RKO (cell line): ENCODE measurements at regions not wholly inside any gene's neighbourhood (a gene's known extent, or its start where the extent isn't known, plus 50 kb on each side); places are given as distances from the start of the nearest gene placed in this dataset.
"Not testable (repeated sequence)": the region's sequence is repeated elsewhere in the genome, so short reads cannot be mapped to it uniquely, and the experiment has no call there.

ENCODE experiments used
- DNase-seq: peaks from one replicate; pipeline ENCODE4 v3.0.0-alpha.2; 2016; ENCODE audit warnings: low spot score

DNA sequence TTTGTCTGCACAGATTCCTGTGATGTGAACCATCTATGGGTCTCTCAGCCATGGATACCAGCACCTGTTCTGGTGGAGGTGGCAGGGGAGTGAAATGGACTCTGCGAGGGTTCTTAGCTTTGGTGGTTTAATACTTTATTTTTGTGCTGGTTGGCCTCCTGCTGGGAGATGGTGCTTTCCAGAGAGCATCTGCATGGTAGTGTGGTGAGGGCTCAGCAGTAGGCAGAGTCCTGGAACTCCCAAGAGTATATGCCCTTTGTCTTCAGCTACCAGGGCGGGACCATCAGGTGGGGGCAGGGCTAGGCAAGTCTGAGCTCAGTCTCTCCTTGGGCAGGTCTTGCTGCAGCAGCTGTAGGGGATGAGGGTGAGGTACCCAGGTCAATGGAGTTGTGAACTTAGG is 97.5 kb upstream of the TRIM2 start:
- DNase-seq: not testable (repeated sequence)

DNA sequence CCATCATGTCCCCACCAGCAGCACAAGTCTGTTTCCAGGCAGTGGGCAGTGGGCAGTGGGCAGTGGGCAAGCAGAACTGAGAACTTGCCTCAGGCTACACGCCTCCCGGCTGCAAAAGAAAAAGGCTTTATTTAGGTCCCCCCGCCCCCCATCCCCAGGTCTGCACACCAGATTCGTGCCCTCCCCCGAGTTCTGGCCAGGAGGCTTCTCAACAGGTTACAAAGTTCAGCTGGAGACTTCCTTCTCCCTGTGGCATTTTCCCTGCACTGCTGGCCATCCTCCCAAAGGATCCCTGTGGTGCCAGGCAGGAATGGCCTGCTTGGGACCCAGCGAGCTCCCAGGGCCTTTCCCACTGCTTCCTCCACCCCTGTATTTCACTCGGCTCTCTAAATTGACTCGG is 97.0 kb upstream of the TRIM2 start:
- no peak for DNase-seq

DNA sequence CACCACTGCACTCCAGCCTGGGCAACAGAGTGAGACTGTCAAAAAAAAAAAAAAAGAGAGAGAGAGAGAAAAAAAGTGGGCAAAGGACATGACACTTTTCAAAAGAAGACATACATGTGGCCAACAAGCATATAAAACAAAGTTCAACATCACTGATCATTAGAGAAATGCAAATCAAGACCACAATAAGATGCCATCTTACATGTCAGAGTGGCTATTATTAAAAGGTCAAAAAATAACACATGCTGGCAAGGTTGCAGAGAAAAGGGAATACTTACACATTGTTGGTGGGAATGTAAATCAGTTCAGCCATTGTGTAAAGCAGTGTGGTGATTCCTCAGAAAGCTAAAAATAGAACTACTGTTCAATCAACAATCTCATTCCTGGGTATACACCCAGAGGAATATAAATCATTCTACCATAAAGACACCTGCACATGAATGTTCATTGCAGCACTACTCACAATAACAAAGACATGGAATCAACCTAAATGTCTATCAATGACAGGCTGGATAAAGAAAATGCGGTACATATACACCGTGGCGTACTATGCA is 94.9 kb upstream of the TRIM2 start:
- no peak for DNase-seq

DNA sequence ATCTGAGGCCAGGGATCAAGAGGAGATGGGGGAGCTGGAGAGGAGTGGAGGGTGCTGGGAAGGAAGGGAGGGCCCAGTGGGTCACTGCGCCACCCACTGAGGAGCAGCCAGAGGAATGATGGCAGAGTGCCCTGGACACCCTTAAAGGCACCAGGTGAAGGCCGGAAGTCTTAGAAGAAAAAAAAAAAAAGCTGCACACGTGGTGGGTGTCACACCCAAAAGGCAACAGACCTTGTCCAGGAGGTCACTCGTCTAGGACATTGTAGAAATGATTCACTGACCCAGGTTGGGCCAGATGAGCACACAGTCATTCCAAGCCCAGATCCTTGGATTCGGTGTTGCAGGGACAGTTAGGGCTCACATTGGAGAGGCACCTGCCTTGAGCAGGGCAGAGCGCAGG is 93.5 kb upstream of the TRIM2 start:
- DNase-seq: no peak

DNA sequence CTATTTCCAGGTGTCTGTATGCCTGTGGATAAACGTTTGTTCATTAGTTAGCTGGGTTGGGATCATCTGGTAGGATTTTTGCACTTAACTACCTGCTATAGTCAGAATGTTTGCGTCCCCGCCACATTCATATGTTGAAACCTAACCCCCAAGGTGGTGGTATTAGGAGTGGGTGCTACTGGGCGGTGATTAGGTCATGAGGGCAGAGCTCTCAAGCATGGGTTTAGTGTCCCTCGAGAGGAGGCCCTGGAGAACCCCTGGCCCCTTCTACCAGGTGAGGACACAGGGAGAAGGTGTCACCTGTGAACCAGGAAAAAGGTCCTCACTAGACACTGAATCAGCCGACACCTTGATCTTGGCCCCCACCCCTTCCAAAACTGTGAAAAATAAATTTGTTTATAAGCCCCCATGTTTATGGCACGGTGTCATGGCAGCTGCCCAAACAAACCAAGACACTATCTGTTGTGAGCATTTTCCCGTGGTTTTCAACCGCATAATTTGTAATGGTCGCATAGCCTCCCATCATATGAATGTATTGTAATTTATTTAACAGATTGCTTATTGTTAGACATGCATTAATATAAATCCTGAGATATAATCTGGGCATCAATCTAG is 92.7 kb upstream of the TRIM2 start:
- no peak for DNase-seq

DNA sequence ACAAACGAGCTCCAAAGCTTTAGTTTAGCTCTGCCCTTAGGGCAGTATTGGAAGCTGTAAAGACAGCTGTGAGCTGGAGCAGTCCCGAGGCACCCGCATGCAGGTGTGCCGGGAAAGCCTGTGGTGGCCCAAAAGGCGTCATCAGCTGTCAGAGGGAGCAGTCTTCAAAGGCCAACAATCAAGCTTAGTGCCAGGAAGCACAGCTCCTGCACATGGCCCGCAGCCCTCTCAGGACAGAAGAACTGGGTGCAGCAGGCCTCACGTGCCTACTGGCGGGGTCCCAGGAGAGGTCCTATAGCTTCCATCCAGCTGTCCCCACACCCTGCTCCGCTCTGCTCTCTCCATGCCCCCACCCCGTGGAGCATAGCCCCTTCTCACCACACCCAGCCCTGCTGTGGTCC is 92.2 kb upstream of the TRIM2 start:
- no peak for DNase-seq

DNA sequence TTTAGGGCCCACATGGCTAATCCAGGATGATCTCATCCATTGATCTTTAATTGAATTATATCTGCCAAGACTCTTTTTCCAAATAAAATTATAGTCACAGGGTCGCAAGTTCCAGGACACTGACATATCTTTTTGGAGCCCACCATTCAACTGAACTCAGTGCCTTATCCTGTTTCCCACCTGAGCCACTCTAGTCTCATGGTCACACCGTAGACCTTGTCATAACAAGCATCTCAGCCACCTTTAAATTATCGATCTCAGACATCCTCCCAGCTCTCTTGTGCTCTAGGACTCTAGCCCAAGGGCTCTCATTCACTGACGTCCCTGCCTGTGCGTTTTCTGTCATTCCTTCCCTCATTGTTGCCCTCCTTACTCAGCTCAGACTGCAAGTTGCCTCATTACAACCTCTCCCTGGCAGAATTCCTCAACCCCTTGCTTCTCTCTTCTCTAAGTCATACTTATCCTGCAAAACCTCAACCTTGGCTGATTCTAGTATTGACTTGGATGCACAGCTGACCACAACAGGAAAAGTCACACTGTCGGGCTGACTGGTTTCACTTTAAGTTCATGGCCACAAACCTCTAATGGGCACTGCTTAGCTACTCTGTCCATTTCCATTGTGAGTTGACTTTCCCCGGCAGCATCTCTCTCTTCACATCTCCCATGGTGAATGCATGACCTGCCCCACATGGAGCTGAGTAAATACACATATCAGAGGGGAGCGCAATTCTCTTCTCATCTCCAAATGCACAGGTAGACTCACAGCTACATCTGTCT is 91.0 kb upstream of the TRIM2 start:
- DNase-seq: no peak

- DNase-seq: no peak
Measured at GRCh38 chr4:153113838-153114105, 90.5 kb upstream of the TRIM2 start.

DNA sequence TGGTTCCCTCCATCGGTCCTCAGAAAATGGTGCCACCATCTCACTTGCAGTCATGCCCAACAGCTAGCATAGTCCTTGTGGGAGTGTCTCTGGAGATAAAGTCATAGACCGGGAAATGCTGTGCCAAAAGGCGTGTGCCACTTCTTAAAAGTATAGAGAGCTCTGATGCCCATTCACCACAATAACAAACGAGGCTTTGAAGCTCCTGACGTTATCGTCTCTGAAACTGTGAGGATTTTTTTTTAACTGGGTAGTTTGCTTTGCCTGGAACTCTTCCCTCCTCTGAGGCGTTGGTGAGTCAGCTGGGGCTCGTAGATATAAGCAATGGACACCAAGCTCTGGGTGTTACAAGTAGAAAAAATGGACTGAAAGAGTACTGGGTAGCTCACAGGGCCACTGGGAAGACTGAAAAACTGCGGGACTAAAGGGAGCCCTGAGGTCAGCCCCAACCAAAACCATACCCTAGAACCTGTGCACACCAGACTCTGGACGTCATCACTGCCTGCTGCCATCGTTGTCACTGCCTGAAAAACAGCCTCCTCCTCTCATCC is 89.4 kb upstream of the TRIM2 start:
- DNase-seq: peak; percentile 52

DNA sequence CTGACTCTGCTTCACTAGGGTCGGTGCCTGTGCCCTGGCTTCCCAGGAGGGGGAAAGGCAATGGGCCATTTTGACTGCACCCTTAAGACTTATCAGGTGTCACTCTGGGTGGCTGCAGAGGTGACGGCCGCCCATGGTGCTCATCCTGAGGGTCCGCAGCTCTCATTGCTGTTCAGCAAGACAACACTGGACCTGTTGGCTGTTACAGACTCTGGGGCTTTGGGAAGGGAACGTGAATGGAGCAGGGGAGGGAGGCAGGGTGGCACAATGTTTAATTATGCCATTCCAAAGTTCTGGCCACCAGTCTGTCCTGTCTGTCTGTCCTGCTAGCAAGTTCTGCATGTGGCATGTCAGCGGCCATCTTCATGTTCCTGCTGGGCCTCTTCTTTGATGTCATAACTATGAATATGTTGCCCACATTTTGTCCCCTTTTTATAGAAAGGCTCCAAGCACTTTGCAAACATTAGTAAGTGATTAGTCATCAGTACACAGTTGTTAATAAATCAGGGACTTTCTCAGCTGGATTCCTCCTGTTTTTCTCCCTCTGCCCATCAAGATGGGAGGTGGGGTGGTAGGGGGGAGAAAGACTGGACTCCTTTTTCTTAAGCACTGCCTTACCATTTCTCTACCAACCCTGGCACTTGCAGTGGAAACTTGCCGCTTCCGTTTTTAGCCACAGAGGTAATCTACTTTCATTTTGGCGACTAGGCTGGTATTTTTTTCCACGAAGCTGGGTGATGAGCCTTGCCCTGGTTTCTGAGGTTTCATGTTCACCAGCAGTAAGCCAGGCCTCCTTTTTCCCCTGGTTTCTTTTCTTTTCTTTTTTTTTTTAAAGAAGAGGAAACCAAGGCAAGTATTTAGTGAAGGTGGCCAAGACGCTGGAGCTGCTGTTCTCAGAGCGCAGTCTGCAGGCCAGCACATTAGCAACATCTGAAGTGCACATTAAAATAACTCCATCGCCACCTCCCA is 88.6 kb upstream of the TRIM2 start:
- DNase-seq: peak; percentile 85

DNA sequence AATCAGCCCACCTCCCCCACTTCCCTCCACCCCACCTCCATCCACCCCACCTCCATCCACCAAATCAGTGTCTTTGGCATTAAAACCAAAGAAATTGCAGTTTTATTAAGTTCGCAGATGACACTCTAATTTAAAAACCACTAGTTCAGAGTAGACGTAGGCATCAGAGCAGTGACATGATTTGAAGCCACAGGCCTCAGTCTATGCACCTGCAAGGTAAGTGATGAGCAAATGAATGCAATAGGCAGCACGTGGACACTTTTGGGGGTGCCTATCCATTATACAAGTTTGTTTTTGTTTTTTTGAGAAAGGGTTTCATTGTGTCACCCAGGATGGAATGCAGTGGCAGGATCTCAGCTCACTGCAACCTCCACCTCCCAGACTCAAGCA is 88.0 kb upstream of the TRIM2 start:
- DNase-seq: no peak

- DNase-seq: no peak
Measured at GRCh38 chr4:153116801-153117200, 87.4 kb upstream of the TRIM2 start.

- no peak for DNase-seq
Measured at GRCh38 chr4:153117554-153117953, 86.7 kb upstream of the TRIM2 start.

GRCh38 chr4:153119626-153120025 is 84.6 kb upstream of the TRIM2 start:
- DNase-seq: no peak

- no peak for DNase-seq
Measured at GRCh38 chr4:153120235-153120634, 84.0 kb upstream of the TRIM2 start.

GRCh38 chr4:153122855-153123254 is 81.4 kb upstream of the TRIM2 start:
- DNase-seq: no peak

GRCh38 chr4:153126137-153126536 is 78.1 kb upstream of the TRIM2 start:
- no peak for DNase-seq

DNA sequence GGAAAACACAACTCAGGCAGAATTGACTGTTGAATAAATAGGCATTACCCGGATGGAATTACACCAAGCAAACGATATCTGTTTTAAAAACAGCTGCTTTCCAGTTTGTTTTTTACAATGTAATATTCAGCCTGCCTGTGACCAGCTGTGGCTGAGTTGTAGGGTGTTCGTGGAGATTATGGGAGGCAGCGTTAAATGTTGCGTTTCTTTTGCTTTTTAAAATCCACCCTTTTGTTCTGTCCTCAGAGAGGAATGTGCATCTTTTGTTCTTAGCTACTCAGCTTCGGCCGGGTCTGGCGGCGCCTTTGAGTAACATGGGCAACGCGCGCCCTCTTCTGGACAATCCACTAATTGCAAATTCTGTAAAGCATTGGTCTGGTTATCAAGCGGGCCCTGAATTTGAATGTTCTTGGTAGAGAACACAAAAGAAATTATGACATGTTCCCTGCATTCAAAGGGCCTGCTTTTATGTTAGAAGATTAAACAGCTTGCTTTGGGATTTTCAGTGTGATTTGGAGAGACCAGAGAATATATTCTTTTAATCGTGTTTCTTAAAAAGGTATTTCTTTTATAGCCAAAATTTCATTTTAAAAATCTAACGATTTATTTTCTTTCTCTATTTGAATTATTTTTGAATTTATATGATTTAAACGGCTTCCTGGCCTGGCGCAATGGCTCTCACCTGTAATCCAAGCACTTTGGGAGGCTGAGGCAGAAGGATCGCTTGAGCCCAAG is 76.3 kb upstream of the TRIM2 start:
- DNase-seq: peak; percentile 82

- no peak for DNase-seq
Measured at GRCh38 chr4:153131596-153131995, 72.6 kb upstream of the TRIM2 start.

DNA sequence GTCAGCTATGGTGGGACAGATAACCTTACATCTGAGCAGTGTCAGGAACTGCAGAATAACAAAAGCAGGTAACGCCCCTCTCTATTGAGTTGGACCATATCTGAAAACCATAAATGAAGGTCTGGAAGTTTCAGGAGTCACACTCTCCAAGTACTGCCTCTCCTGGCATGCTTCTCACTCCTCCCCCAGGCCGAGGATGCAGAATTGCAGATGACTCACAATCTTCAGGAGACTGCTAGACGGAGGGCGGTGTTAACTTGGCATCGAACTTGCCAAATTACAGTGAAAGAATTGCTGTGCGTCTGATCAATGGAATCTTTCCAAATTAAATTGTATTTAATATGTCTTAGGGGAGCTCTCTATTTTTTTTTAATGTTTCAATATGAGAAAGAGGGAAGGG is 67.1 kb upstream of the TRIM2 start:
- no peak for DNase-seq

- no peak for DNase-seq
Measured at GRCh38 chr4:153137677-153138630, 66.3 kb upstream of the TRIM2 start.
